ENCODE measurements at regions not wholly inside any gene's neighbourhood (a gene's known extent, or its start where the extent isn't known, plus 50 kb on each side); places are given as distances from the start of the nearest gene placed in this dataset.
"Not testable (repeated sequence)": the region's sequence is repeated elsewhere in the genome, so short reads cannot be mapped to it uniquely, and the experiment has no call there.

DNA sequence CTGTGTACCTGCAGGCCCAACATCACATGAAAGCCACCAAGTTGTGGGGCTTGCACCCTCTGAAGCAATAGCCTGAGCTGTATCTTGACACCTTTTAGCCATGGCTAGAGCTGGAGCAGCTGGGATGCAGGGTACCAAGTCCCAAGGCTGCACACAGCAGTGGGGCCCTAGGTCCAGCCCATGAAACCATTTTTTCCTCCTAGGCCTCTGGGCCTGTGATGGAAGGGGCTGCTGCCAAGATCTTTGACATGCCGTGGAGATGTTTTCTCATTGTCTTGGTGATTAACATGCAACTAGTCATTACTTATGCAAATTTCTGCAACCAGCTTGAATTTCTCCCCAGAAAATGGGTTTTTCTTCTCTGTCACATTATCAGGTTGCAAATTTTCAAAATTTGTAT lies 387.2 kb upstream of the RIOK2 start:
- DNase-seq: no peak
- intact Hi-C loops (cut with micrococcal nuclease): no loop called here
- CTCF ChIA-PET: no interaction called here
- TF ChIP-seq CTCF (IDR thresholded peaks at IDR 0.05): no peak
- Mint-ChIP-seq H3K36me3 (ENCODE audit: low read depth) (no peaks in the 10 kb centered on the region), H3K4me3 (no peak overlapping the region), H3K4me1 (no peaks in the 10 kb centered on the region), H3K9me3 (peaks cover 16% of the 10 kb centered on the region), H3K27ac (no peak overlapping the region), H3K27me3 (no peaks in the 10 kb centered on the region)
- ATAC-seq (ENCODE audit: low read depth): no peak
- POLR2A ChIA-PET: no interaction called here

GRCh38 chr5:97575322-97575721 lies 392.3 kb upstream of the RIOK2 start:
- DNase-seq (no peak), ATAC-seq (ENCODE audit: low read depth) (no peak)
- CTCF ChIA-PET: interaction anchor here (1.3 kb wide), 1 partner anchor 41 kb away, joined by 3 read pairs; no protein-coding TSS in a partner anchor
- POLR2A ChIA-PET: no interaction called here
- H3K9me3 Mint-ChIP-seq: peaks cover 13% of the 10 kb centered on the region
- no peaks in the 10 kb centered on the region for H3K4me1 Mint-ChIP-seq
- no peak overlapping the region for H3K27ac Mint-ChIP-seq
- intact Hi-C loops (cut with micrococcal nuclease): no loop called here
- no peak for TF ChIP-seq CTCF (IDR thresholded peaks at IDR 0.05)
- H3K4me3 Mint-ChIP-seq: no peak overlapping the region
- no peaks in the 10 kb centered on the region for H3K27me3 Mint-ChIP-seq
- H3K36me3 Mint-ChIP-seq (ENCODE audit: low read depth): no peaks in the 10 kb centered on the region

- no peak for TF ChIP-seq CTCF (IDR thresholded peaks at IDR 0.05)
- ChIA-PET CTCF (no interaction called here), POLR2A (interaction anchor here (0.6 kb wide), 1 partner anchor 1499 kb away, joined by 5 read pairs; no protein-coding TSS in a partner anchor)
- intact Hi-C loops (cut with micrococcal nuclease): no loop called here
- Mint-ChIP-seq H3K27me3 (no peaks in the 10 kb centered on the region), H3K27ac (no peak overlapping the region), H3K4me1 (no peaks in the 10 kb centered on the region), H3K4me3 (no peak overlapping the region), H3K9me3 (peaks cover 4% of the 10 kb centered on the region), H3K36me3 (ENCODE audit: low read depth) (no peaks in the 10 kb centered on the region)
- DNase-seq (no peak), ATAC-seq (ENCODE audit: low read depth) (no peak)
These were observed 393.9 kb upstream of the RIOK2 start for GRCh38 chr5:97576956-97577355.

DNA sequence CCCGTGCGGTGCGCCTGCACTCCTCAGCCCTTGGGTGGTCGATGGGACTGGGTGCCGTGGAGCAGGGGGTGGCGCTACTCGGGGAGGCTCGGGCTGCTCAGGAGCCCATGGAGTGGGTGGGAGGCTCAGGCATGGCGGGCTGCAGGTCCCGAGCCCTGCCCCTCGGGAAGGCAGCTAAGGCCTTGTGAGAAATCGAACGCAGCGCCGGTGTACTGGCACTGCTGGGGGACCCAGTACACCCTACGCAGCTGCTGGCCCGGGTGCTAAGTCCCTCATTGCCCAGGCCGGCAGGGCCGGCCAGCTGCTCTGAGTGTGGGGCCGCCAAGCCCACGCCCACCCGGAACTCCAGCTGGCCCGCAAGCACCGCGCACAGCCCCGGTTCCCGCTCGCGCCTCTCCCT lies 396.9 kb upstream of the RIOK2 start:
- H3K27ac Mint-ChIP-seq; POLR2A ChIA-PET; H3K4me3 Mint-ChIP-seq; CTCF ChIA-PET; DNase-seq; H3K9me3 Mint-ChIP-seq; H3K36me3 Mint-ChIP-seq (ENCODE audit: low read depth); H3K27me3 Mint-ChIP-seq; ATAC-seq (ENCODE audit: low read depth); H3K4me1 Mint-ChIP-seq; intact Hi-C loops (cut with micrococcal nuclease): not testable (repeated sequence)

DNA sequence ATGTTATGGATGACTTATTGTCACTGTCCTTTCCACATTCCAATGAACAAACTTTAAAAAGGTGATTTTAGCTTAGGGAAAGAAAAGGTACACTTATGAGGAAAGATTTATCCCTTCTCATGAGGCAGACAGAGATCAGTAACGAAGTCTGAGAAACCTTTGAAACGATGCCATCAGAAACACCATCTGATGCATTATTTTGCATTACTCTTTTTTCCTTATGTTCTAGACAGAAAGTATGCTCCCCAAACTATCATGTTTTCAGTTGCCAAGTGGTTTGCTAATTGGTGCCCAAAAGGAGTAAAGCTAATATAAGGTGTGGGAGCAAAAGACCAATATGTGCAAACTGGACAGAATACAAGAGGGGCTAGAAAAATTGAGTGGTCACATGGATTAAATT lies 397.7 kb upstream of the RIOK2 start:
- ChIA-PET CTCF (no interaction called here), POLR2A (no interaction called here)
- Mint-ChIP-seq H3K27ac (no peak overlapping the region), H3K4me1 (no peaks in the 10 kb centered on the region), H3K9me3 (peaks cover 4% of the 10 kb centered on the region), H3K36me3 (ENCODE audit: low read depth) (no peaks in the 10 kb centered on the region), H3K27me3 (no peaks in the 10 kb centered on the region), H3K4me3 (no peak overlapping the region)
- DNase-seq (no peak), ATAC-seq (ENCODE audit: low read depth) (no peak)
- no peak for TF ChIP-seq CTCF (IDR thresholded peaks at IDR 0.05)
- intact Hi-C loops (cut with micrococcal nuclease): no loop called here

GRCh38 chr5:97591781-97592180 lies 408.7 kb upstream of the RIOK2 start:
- CTCF ChIA-PET: no interaction called here
- no peak for ATAC-seq (ENCODE audit: low read depth)

More at GRCh38 chr5:97591781-97592180, 408.7 kb upstream of the RIOK2 start:
- TF ChIP-seq CTCF (IDR thresholded peaks at IDR 0.05): no peak
- DNase-seq: no peak
- Mint-ChIP-seq H3K27me3 (no peaks in the 10 kb centered on the region), H3K4me3 (no peak overlapping the region), H3K9me3 (peaks cover 10% of the 10 kb centered on the region), H3K4me1 (no peaks in the 10 kb centered on the region), H3K27ac (no peak overlapping the region), H3K36me3 (ENCODE audit: low read depth) (no peaks in the 10 kb centered on the region)
- intact Hi-C loops (cut with micrococcal nuclease): no loop called here
- POLR2A ChIA-PET: no interaction called here

Data from activated B cell treated with CpG ODN at 0.5 μM for 24 hours (primary cell).